ENCODE measurements at regions not wholly inside any gene's neighbourhood (a gene's known extent, or its start where the extent isn't known, plus 50 kb on each side); places are given as distances from the start of the nearest gene placed in this dataset.

DNA sequence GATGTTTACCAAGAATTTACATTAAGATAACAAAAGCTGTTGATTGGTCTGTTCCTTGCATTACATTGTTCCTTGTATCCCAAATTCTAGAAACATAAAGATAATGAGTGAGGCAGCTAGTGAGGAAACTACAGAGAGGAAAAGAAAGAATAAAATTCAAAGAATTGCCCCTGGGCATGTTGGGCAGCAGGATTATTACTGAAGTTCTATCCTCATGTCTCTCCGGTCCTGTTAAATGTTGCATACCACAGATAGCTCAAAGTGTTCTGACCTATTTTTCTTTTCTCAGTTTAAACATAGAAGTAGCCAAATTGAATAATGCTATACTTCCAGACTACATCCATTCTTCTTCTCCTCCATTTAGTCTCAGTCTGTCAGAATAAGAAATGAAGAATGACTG, 58.2 kb upstream of the DYNC1I2 start:
- ChIA-PET POLR2A (no interaction called here), CTCF (no interaction called here), RAD21 (ENCODE audit: low non-redundant PET in 1 of 2, low total read pairs in 2 of 2, uncharacterized antibody in 2 of 2, unreplicated experiment in 2 of 2) (no interaction called here)
- H3K27me3 ChIP-seq (ENCODE audit: insufficient read depth, low read length) = no peaks in the 10 kb centered on the region
- H3K79me2 ChIP-seq (ENCODE audit: insufficient read depth, low read length) = no peaks in the 10 kb centered on the region
- intact Hi-C loops (cut with micrococcal nuclease) = no loop called here
- H2AFZ ChIP-seq (ENCODE audit: low read depth, low read length, poor library complexity, severe bottlenecking) = no peak overlapping the region
- ATAC-seq (no peak), DNase-seq (ENCODE audit: low read depth, low spot score) (no peak)
- no peak overlapping the region for H3K9ac ChIP-seq (ENCODE audit: low read length)
- H3K27ac ChIP-seq (ENCODE audit: low read depth, low read length) = no peak overlapping the region
- H3K36me3 ChIP-seq (ENCODE audit: control insufficient read depth in 1 of 2, insufficient read depth in 2 of 2, low read length in 2 of 2) = no peaks in the 10 kb centered on the region
- TF ChIP-seq POLR2AphosphoS5 (IDR thresholded peaks at IDR 0.05; ENCODE audit: low read depth, low read length) (no peak), EZH2phosphoT487 (IDR thresholded peaks at IDR 0.05; ENCODE audit: borderline replicate concordance) (no peak), POLR2A (IDR thresholded peaks at IDR 0.05; ENCODE audit: borderline replicate concordance, extremely low read depth, insufficient read depth, insufficient read length) (no peak), SRF (IDR thresholded peaks at IDR 0.05; ENCODE audit: low read depth) (no peak), ELF1 (IDR thresholded peaks at IDR 0.05; ENCODE audit: borderline replicate concordance, low read depth) (no peak), SIN3A (IDR thresholded peaks at IDR 0.05; ENCODE audit: low read depth) (no peak), EGR1 (IDR thresholded peaks at IDR 0.05; ENCODE audit: low read depth) (no peak), CEBPB (IDR thresholded peaks at IDR 0.05; ENCODE audit: low read depth) (no peak), RAD21 (IDR thresholded peaks at IDR 0.05; ENCODE audit: low read depth) (no peak), ZFX (IDR thresholded peaks at IDR 0.05) (no peak), SP1 (IDR thresholded peaks at IDR 0.05; ENCODE audit: low read depth) (no peak), FOSL1 (IDR thresholded peaks at IDR 0.05; ENCODE audit: low read depth) (no peak), TCF7L2 (IDR thresholded peaks at IDR 0.05; ENCODE audit: borderline replicate concordance, extremely low read depth, insufficient read depth, insufficient read length) (no peak), YY1 (IDR thresholded peaks at IDR 0.05; ENCODE audit: extremely low read depth, insufficient replicate concordance, low read depth, low read length) (no peak)
- TF ChIP-seq, protein P1, sequence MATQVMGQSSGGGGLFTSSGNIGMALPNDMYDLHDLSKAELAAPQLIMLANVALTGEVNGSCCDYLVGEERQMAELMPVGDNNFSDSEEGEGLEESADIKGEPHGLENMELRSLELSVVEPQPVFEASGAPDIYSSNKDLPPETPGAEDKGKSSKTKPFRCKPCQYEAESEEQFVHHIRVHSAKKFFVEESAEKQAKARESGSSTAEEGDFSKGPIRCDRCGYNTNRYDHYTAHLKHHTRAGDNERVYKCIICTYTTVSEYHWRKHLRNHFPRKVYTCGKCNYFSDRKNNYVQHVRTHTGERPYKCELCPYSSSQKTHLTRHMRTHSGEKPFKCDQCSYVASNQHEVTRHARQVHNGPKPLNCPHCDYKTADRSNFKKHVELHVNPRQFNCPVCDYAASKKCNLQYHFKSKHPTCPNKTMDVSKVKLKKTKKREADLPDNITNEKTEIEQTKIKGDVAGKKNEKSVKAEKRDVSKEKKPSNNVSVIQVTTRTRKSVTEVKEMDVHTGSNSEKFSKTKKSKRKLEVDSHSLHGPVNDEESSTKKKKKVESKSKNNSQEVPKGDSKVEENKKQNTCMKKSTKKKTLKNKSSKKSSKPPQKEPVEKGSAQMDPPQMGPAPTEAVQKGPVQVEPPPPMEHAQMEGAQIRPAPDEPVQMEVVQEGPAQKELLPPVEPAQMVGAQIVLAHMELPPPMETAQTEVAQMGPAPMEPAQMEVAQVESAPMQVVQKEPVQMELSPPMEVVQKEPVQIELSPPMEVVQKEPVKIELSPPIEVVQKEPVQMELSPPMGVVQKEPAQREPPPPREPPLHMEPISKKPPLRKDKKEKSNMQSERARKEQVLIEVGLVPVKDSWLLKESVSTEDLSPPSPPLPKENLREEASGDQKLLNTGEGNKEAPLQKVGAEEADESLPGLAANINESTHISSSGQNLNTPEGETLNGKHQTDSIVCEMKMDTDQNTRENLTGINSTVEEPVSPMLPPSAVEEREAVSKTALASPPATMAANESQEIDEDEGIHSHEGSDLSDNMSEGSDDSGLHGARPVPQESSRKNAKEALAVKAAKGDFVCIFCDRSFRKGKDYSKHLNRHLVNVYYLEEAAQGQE (IDR thresholded peaks at IDR 0.05; ENCODE audit: low read depth) = no peak
- TF ChIP-seq, protein P2, sequence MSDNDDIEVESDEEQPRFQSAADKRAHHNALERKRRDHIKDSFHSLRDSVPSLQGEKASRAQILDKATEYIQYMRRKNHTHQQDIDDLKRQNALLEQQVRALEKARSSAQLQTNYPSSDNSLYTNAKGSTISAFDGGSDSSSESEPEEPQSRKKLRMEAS (IDR thresholded peaks at IDR 0.05) = no peak
- TF ChIP-seq, protein P3, sequence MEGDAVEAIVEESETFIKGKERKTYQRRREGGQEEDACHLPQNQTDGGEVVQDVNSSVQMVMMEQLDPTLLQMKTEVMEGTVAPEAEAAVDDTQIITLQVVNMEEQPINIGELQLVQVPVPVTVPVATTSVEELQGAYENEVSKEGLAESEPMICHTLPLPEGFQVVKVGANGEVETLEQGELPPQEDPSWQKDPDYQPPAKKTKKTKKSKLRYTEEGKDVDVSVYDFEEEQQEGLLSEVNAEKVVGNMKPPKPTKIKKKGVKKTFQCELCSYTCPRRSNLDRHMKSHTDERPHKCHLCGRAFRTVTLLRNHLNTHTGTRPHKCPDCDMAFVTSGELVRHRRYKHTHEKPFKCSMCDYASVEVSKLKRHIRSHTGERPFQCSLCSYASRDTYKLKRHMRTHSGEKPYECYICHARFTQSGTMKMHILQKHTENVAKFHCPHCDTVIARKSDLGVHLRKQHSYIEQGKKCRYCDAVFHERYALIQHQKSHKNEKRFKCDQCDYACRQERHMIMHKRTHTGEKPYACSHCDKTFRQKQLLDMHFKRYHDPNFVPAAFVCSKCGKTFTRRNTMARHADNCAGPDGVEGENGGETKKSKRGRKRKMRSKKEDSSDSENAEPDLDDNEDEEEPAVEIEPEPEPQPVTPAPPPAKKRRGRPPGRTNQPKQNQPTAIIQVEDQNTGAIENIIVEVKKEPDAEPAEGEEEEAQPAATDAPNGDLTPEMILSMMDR (IDR thresholded peaks at IDR 0.05 in 2 of 3, conservative IDR thresholded peaks at IDR 0.05 in 1 of 3; ENCODE audit: borderline replicate concordance in 1 of 3, insufficient read depth in 1 of 3, low read depth in 2 of 3, low read length in 2 of 3) = no peak
- TF ChIP-seq, protein P4, sequence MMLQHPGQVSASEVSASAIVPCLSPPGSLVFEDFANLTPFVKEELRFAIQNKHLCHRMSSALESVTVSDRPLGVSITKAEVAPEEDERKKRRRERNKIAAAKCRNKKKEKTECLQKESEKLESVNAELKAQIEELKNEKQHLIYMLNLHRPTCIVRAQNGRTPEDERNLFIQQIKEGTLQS (IDR thresholded peaks at IDR 0.05) = no peak
- no peaks in the 10 kb centered on the region for H3K9me2 ChIP-seq (ENCODE audit: insufficient read depth)
- BruUV-seq (replicated peaks) = no TSS peak
- H4K20me1 ChIP-seq (ENCODE audit: insufficient read depth) = no peaks in the 10 kb centered on the region
- no peak overlapping the region for H3K4me2 ChIP-seq (ENCODE audit: low read length)
- H3K9me3 ChIP-seq (ENCODE audit: control insufficient read depth in 1 of 2, insufficient read depth in 1 of 2, low read depth in 1 of 2, low read length in 2 of 2) = peaks cover 16 to 18% of the 10 kb centered on the region in 2 experiments; a peak in 3 of 4 replicates
- H3K4me3 ChIP-seq (replicated peaks in 1 of 2; ENCODE audit: low read depth in 1 of 2, low read length in 2 of 2) = no peak overlapping the region
- no peaks in the 10 kb centered on the region for H3K4me1 ChIP-seq (ENCODE audit: control insufficient read depth in 1 of 2, insufficient read depth in 2 of 2, low read length in 2 of 2)
